Neural cell (in vitro differentiated cells): ENCODE measurements at regions not wholly inside any gene's neighbourhood (a gene's known extent, or its start where the extent isn't known, plus 50 kb on each side); places are given as distances from the start of the nearest gene placed in this dataset.

Source experiments
- H2AFZ ChIP-seq: fragments of 200-600, 300-800 bp; sonication (generic), shearing (Covaris generic); 2 replicates; pipeline ENCODE4 v1.6.0; 2014; ENCODE audit warnings: low read depth, mild to moderate bottlenecking, antibody characterized with exemption, low read length, moderate library complexity
- H3F3A ChIP-seq: fragments of 200-600 bp; shearing (Covaris generic); 2 replicates; pipeline ENCODE4 v1.6.1; 2016; ENCODE audit warnings: mild to moderate bottlenecking, moderate library complexity, mixed read lengths, antibody characterized with exemption, low read length; ENCODE audit not compliant: insufficient read depth, poor library complexity, severe bottlenecking
- H3K27ac ChIP-seq: fragments of 200-600, 300-800 bp; sonication (generic), shearing (Covaris generic); 2 replicates; pipeline ENCODE4 v1.5.1; 2014; ENCODE audit warnings: mild to moderate bottlenecking, low read length, moderate library complexity
- H3K27me3 ChIP-seq: fragments of 300-800, 200-600 bp; sonication (generic), shearing (Covaris generic); 2 replicates; pipeline ENCODE4 v1.6.0; 2014; ENCODE audit warnings: mild to moderate bottlenecking, low read depth, low read length, moderate library complexity; ENCODE audit not compliant: insufficient read depth
- H3K36me3 ChIP-seq: fragments of 300-800, 200-600 bp; sonication (generic), shearing (Covaris generic); 2 replicates; pipeline ENCODE4 v1.5.1; 2014; ENCODE audit warnings: mild to moderate bottlenecking, antibody characterized with exemption, low read length, moderate library complexity; ENCODE audit not compliant: insufficient read depth
- H3K4me2 ChIP-seq: fragments of 300-800, 200-600 bp; sonication (generic), shearing (Covaris generic); 2 replicates; pipeline ENCODE4 v1.6.0; 2014; ENCODE audit warnings: mild to moderate bottlenecking, low read length
- H3K4me3 ChIP-seq: fragments of 300-800, 200-600 bp; sonication (generic), shearing (Covaris generic); 2 replicates; pipeline ENCODE4 v1.5.1; 2014; ENCODE audit warnings: mild to moderate bottlenecking, low read length, moderate library complexity
- H3K79me2 ChIP-seq: fragments of 200-600 bp; shearing (Covaris generic); replicated peaks from 2 replicates; pipeline ENCODE4 v1.6.0; 2014; ENCODE audit warnings: mild to moderate bottlenecking, low read length, moderate library complexity; ENCODE audit not compliant: insufficient read depth
- H3K9ac ChIP-seq: fragments of 300-800, 200-600 bp; sonication (generic), shearing (Covaris generic); 2 replicates; pipeline ENCODE4 v1.6.1; 2016; ENCODE audit warnings: mild to moderate bottlenecking, low read length, mixed read lengths
- H3K9me2 ChIP-seq: fragments of 200-600 bp; shearing (Covaris generic); 2 replicates; pipeline ENCODE4 v1.6.1; 2016; ENCODE audit warnings: mild to moderate bottlenecking, low read length, mixed read lengths; ENCODE audit not compliant: insufficient read depth
- H3K9me3 ChIP-seq: fragments of 200-600, 300-800 bp; sonication (generic), shearing (Covaris generic); 2 replicates; pipeline ENCODE4 v1.6.1; 2016; ENCODE audit warnings: mild to moderate bottlenecking, mixed run types, low read length, moderate library complexity, mixed read lengths
- H4K20me1 ChIP-seq: fragments of 200-600 bp; shearing (Covaris generic); 2 replicates; pipeline ENCODE4 v1.6.1; 2016; ENCODE audit warnings: mild to moderate bottlenecking, mixed run types; ENCODE audit not compliant: insufficient read depth
- EP300 ChIP-seq: fragments of 450-650 bp; conservative IDR thresholded peaks from 2 replicates; pipeline ENCODE4 v1.6.1; 2014; ENCODE audit warnings: antibody characterized with exemption, mild to moderate bottlenecking, moderate library complexity; ENCODE audit not compliant: poor library complexity, severe bottlenecking
- EZH2 ChIP-seq: fragments of 200-600, 300-800 bp; shearing (Covaris generic), sonication (generic); IDR thresholded peaks from 2 replicates; pipeline ENCODE4 v1.6.1; 2014; ENCODE audit warnings: antibody characterized with exemption, low read length, borderline replicate concordance, mild to moderate bottlenecking; ENCODE audit not compliant: insufficient read depth, poor library complexity, severe bottlenecking
- MXI1 ChIP-seq: fragments of 450-650 bp; conservative IDR thresholded peaks from 2 replicates; pipeline ENCODE4 v1.6.1; 2014; ENCODE audit warnings: antibody characterized with exemption, mild to moderate bottlenecking; ENCODE audit not compliant: poor library complexity, severe bottlenecking
- POLR2AphosphoS5 ChIP-seq: IDR thresholded peaks from 2 replicates; pipeline ENCODE4 v1.6.1; 2012
- RAD21 ChIP-seq: fragments of 450-650 bp; conservative IDR thresholded peaks from 2 replicates; pipeline ENCODE4 v1.6.1; 2014; ENCODE audit warnings: antibody characterized with exemption, mild to moderate bottlenecking, moderate library complexity
- SMC3 ChIP-seq: fragments of 450-650 bp; conservative IDR thresholded peaks from 2 replicates; pipeline ENCODE4 v1.6.1; 2014; ENCODE audit warnings: antibody characterized with exemption, mild to moderate bottlenecking, moderate library complexity; ENCODE audit not compliant: poor library complexity
- TAF1 ChIP-seq: IDR thresholded peaks from 2 replicates; pipeline ENCODE4 v1.6.1; 2012; ENCODE audit warnings: low read depth
- TF ChIP-seq, protein P1 (sequence below): IDR thresholded peaks from 2 replicates; pipeline ENCODE4 v1.6.1; 2012; ENCODE audit warnings: borderline replicate concordance
- TF ChIP-seq, protein P2 (sequence below): fragments of 450-650 bp; IDR thresholded peaks from 2 replicates; pipeline ENCODE4 v1.5.1; 2014; ENCODE audit warnings: antibody characterized with exemption, mild to moderate bottlenecking, moderate library complexity; ENCODE audit not compliant: poor library complexity, severe bottlenecking

DNA sequence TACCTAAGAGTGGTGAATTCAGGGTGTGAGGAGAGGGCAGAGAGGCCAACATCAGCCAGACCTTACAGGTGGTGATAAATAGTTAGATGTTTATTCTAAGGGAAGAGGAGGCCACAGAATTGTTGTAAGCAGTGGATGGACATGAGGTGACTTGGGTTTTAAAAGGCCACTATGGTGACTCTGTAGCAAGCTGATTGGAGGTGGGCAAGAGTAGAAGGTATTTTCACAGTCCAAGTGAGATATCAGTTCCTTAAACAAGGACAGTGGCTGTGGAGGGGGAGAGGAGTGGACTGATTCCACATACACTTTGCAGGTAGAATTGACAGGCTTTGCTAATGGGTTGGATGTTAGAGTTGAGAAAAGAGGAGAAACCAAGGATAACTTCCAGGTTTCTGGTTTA, 60.8 kb upstream of the CLDN14 start:
- H3K4me3 ChIP-seq: no peak overlapping the region
- no peak overlapping the region for H3K9ac ChIP-seq
- no peaks in the 10 kb centered on the region for H3K79me2 ChIP-seq
- no peak overlapping the region for H3K27ac ChIP-seq
- H3F3A ChIP-seq: no peaks in the 10 kb centered on the region
- H3K36me3 ChIP-seq: no peaks in the 10 kb centered on the region
- H3K27me3 ChIP-seq: no peaks in the 10 kb centered on the region
- no peaks in the 10 kb centered on the region for H3K9me2 ChIP-seq
- no peaks in the 10 kb centered on the region for H3K9me3 ChIP-seq
- no peaks in the 10 kb centered on the region for H4K20me1 ChIP-seq
- no peak overlapping the region for H2AFZ ChIP-seq
- TF ChIP-seq MXI1 (no peak), TAF1 (no peak), POLR2AphosphoS5 (no peak), EZH2 (no peak), EP300 (no peak), RAD21 (no peak), SMC3 (no peak)
- TF ChIP-seq, protein P1, sequence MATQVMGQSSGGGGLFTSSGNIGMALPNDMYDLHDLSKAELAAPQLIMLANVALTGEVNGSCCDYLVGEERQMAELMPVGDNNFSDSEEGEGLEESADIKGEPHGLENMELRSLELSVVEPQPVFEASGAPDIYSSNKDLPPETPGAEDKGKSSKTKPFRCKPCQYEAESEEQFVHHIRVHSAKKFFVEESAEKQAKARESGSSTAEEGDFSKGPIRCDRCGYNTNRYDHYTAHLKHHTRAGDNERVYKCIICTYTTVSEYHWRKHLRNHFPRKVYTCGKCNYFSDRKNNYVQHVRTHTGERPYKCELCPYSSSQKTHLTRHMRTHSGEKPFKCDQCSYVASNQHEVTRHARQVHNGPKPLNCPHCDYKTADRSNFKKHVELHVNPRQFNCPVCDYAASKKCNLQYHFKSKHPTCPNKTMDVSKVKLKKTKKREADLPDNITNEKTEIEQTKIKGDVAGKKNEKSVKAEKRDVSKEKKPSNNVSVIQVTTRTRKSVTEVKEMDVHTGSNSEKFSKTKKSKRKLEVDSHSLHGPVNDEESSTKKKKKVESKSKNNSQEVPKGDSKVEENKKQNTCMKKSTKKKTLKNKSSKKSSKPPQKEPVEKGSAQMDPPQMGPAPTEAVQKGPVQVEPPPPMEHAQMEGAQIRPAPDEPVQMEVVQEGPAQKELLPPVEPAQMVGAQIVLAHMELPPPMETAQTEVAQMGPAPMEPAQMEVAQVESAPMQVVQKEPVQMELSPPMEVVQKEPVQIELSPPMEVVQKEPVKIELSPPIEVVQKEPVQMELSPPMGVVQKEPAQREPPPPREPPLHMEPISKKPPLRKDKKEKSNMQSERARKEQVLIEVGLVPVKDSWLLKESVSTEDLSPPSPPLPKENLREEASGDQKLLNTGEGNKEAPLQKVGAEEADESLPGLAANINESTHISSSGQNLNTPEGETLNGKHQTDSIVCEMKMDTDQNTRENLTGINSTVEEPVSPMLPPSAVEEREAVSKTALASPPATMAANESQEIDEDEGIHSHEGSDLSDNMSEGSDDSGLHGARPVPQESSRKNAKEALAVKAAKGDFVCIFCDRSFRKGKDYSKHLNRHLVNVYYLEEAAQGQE: no peak
- TF ChIP-seq, protein P2, sequence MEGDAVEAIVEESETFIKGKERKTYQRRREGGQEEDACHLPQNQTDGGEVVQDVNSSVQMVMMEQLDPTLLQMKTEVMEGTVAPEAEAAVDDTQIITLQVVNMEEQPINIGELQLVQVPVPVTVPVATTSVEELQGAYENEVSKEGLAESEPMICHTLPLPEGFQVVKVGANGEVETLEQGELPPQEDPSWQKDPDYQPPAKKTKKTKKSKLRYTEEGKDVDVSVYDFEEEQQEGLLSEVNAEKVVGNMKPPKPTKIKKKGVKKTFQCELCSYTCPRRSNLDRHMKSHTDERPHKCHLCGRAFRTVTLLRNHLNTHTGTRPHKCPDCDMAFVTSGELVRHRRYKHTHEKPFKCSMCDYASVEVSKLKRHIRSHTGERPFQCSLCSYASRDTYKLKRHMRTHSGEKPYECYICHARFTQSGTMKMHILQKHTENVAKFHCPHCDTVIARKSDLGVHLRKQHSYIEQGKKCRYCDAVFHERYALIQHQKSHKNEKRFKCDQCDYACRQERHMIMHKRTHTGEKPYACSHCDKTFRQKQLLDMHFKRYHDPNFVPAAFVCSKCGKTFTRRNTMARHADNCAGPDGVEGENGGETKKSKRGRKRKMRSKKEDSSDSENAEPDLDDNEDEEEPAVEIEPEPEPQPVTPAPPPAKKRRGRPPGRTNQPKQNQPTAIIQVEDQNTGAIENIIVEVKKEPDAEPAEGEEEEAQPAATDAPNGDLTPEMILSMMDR: no peak
- H3K4me2 ChIP-seq: no peak overlapping the region

DNA sequence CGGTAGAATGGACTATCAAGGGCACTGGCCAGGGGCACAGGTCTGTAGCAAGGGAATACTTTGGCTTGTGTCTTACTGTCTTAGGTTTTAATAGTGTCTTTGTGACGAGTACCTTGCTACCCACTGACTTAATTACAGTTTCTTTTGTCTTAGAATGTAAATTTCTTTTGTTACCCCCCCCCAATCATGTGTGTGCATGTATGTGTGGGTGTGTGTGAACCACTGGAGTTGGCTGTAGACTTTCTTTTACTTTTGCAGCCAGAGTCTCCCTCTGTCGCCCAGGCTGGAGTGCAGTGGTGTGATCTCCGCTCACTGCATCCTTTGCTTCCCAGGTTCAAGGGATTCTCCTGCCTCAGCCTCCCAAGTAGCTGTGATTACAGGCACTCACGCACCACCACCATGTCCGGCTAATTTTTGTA, 61.8 kb upstream of the CLDN14 start:
- Histone ChIP-seq H3K9me2 (no peaks in the 10 kb centered on the region), H3K36me3 (no peaks in the 10 kb centered on the region), H3K4me2 (no peak overlapping the region), H3K9me3 (no peaks in the 10 kb centered on the region), H3F3A (no peaks in the 10 kb centered on the region), H3K27me3 (no peaks in the 10 kb centered on the region), H3K9ac (no peak overlapping the region), H2AFZ (no peak overlapping the region), H3K27ac (no peak overlapping the region), H3K4me3 (no peak overlapping the region), H3K79me2 (no peaks in the 10 kb centered on the region), H4K20me1 (no peaks in the 10 kb centered on the region)
- TF ChIP-seq RAD21 (no peak), POLR2AphosphoS5 (no peak)
